Esophagus (tissue), 2 donors: ENCODE measurements at regions not wholly inside any gene's neighbourhood (a gene's known extent, or its start where the extent isn't known, plus 50 kb on each side); places are given as distances from the start of the nearest gene placed in this dataset.

ENCODE experiments used
- H3K27ac ChIP-seq, 2 donors: one replicate each; pipeline ENCODE4 v1.5.1; 2013; ENCODE audit warnings: low read depth in 2 of 2, mild to moderate bottlenecking in 2 of 2, inconsistent platforms in 1 of 2, low read length in 1 of 2, moderate library complexity in 1 of 2
- H3K27me3 ChIP-seq, 2 donors: one replicate each; pipeline ENCODE4 v1.6.1; 2013; ENCODE audit warnings: low read length in 2 of 2, control low read depth in 1 of 2, mild to moderate bottlenecking in 1 of 2; ENCODE audit not compliant: insufficient read depth in 2 of 2, control insufficient read depth in 1 of 2
- H3K36me3 ChIP-seq, 2 donors: one replicate each; pipeline ENCODE4 v1.6.1; 2013; ENCODE audit warnings: low read length in 1 of 2; ENCODE audit not compliant: control insufficient read depth in 2 of 2, insufficient read depth in 2 of 2
- H3K4me1 ChIP-seq, 2 donors: one replicate each; pipeline ENCODE4 v1.6.1; 2013; ENCODE audit warnings: low read length in 1 of 2; ENCODE audit not compliant: control insufficient read depth in 2 of 2, insufficient read depth in 2 of 2
- H3K4me3 ChIP-seq, 2 donors: one replicate each; pipeline ENCODE4 v1.5.1; 2013; ENCODE audit warnings: low read length in 2 of 2, mild to moderate bottlenecking in 2 of 2, low read depth in 1 of 2, moderate library complexity in 1 of 2
- H3K9me3 ChIP-seq, 2 donors: one replicate each; pipeline ENCODE4 v1.6.1; 2013; ENCODE audit warnings: mild to moderate bottlenecking in 2 of 2, low read depth in 1 of 2, low read length in 1 of 2, moderate library complexity in 1 of 2; ENCODE audit not compliant: control insufficient read depth in 2 of 2, insufficient read depth in 1 of 2
- WGBS, 2 donors: extraction: QIAGEN DNeasy Blood & Tissue Kit; methylation state at CpG; one replicate each; pipeline ENCODE4 v1.1.7; 2013; 5-methylcytosine and 5-hydroxymethylcytosine counted together
- donor health status: healthy with polysubstance abuse.
- donor health status: Bipolar disorder and iron deficiency.

- Histone ChIP-seq H3K27ac (no peak overlapping the region), H3K4me3 (no peak overlapping the region), H3K36me3 (no peaks in the 10 kb centered on the region), H3K4me1 (no peaks in the 10 kb centered on the region), H3K9me3 (no peaks in the 10 kb centered on the region), H3K27me3 (no peaks in the 10 kb centered on the region)
- WGBS, 2 donors, result 45% methylated on average over 4 of the region's 4 CpGs
Observed at GRCh38 chr6:142500250-142500786, 198.5 kb downstream of the ADGRG6 start.

GRCh38 chr6:142501795-142502194 lies 200.0 kb downstream of the ADGRG6 start:
- H3K9me3 ChIP-seq, result no peaks in the 10 kb centered on the region
- H3K27ac ChIP-seq, result no peak overlapping the region
- 86 to 93% methylated on average over 3 of the region's 3 CpGs for WGBS, 2 donors
- H3K4me1 ChIP-seq, result no peaks in the 10 kb centered on the region
- H3K36me3 ChIP-seq, result no peaks in the 10 kb centered on the region
- no peak overlapping the region for H3K4me3 ChIP-seq
- no peaks in the 10 kb centered on the region for H3K27me3 ChIP-seq

GRCh38 chr6:142507065-142507464 lies 205.3 kb downstream of the ADGRG6 start:
- Histone ChIP-seq H3K9me3 (no peaks in the 10 kb centered on the region), H3K4me3 (no peak overlapping the region), H3K36me3 (no peaks in the 10 kb centered on the region), H3K4me1 (no peaks in the 10 kb centered on the region), H3K27ac (no peak overlapping the region), H3K27me3 (no peaks in the 10 kb centered on the region)
- WGBS, 2 donors, result 89 to 91% methylated on average over 4 of the region's 4 CpGs

- 62% methylated on average over 3 of the region's 3 CpGs for WGBS, 2 donors
- Histone ChIP-seq H3K9me3 (no peaks in the 10 kb centered on the region), H3K4me1 (no peaks in the 10 kb centered on the region), H3K4me3 (no peak overlapping the region), H3K27ac (no peak overlapping the region), H3K36me3 (no peaks in the 10 kb centered on the region), H3K27me3 (no peaks in the 10 kb centered on the region)
Observed at GRCh38 chr6:142510211-142510610, 208.4 kb downstream of the ADGRG6 start.

- H3K4me1 ChIP-seq, result peaks cover 0 to 3% of the 10 kb centered on the region in 2 donors
- H3K36me3 ChIP-seq, result no peaks in the 10 kb centered on the region
- no peak overlapping the region for H3K4me3 ChIP-seq
- H3K9me3 ChIP-seq, result no peaks in the 10 kb centered on the region
- H3K27ac ChIP-seq, result no peak overlapping the region
- H3K27me3 ChIP-seq, result no peaks in the 10 kb centered on the region
- 67 to 74% methylated on average over 3 of the region's 3 CpGs for WGBS, 2 donors
Observed at GRCh38 chr6:142518126-142518525, 216.3 kb downstream of the ADGRG6 start.

- 47 to 60% methylated on average over 4 of the region's 4 CpGs for WGBS, 2 donors
- no peak overlapping the region for H3K27ac ChIP-seq
Observed at GRCh38 chr6:142518761-142519160, 217.0 kb downstream of the ADGRG6 start.

GRCh38 chr6:142521791-142522190 lies 220.0 kb downstream of the ADGRG6 start:
- H3K27me3 ChIP-seq, result no peaks in the 10 kb centered on the region
- 78 to 81% methylated on average over 2 of the region's 2 CpGs for WGBS, 2 donors
- H3K4me1 ChIP-seq, result peaks cover 0 to 3% of the 10 kb centered on the region in 2 donors
- no peaks in the 10 kb centered on the region for H3K36me3 ChIP-seq
- H3K9me3 ChIP-seq, result no peaks in the 10 kb centered on the region
- no peak overlapping the region for H3K4me3 ChIP-seq
- H3K27ac ChIP-seq, result no peak overlapping the region

More at GRCh38 chr6:142518761-142519160, 217.0 kb downstream of the ADGRG6 start:
- no peaks in the 10 kb centered on the region for H3K27me3 ChIP-seq
- H3K4me1 ChIP-seq, result peaks cover 0 to 3% of the 10 kb centered on the region in 2 donors
- no peak overlapping the region for H3K4me3 ChIP-seq
- no peaks in the 10 kb centered on the region for H3K36me3 ChIP-seq
- H3K9me3 ChIP-seq, result no peaks in the 10 kb centered on the region

GRCh38 chr6:142523515-142524375 lies 221.9 kb downstream of the ADGRG6 start:
- Histone ChIP-seq H3K9me3 (no peaks in the 10 kb centered on the region), H3K4me1 (peaks cover 0 to 3% of the 10 kb centered on the region in 2 donors), H3K27me3 (no peaks in the 10 kb centered on the region), H3K4me3 (no peak overlapping the region), H3K36me3 (no peaks in the 10 kb centered on the region), H3K27ac (no peak overlapping the region)
- 22 to 29% methylated on average over 4 of the region's 4 CpGs for WGBS, 2 donors

GRCh38 chr6:142530566-142530965 lies 228.8 kb downstream of the ADGRG6 start:
- no peaks in the 10 kb centered on the region for H3K36me3 ChIP-seq
- WGBS, 2 donors, result 71 to 82% methylated on average over 3 of the region's 3 CpGs
- no peak overlapping the region for H3K4me3 ChIP-seq

GRCh38 chr6:142531727-142532126 lies 229.9 kb downstream of the ADGRG6 start:
- 85 to 96% methylated on average over 1 of the region's 1 CpG for WGBS, 2 donors
- Histone ChIP-seq H3K9me3 (peaks cover 0 to 3% of the 10 kb centered on the region in 2 donors), H3K4me1 (no peaks in the 10 kb centered on the region), H3K36me3 (no peaks in the 10 kb centered on the region), H3K4me3 (no peak overlapping the region), H3K27me3 (no peaks in the 10 kb centered on the region), H3K27ac (no peak overlapping the region)

More at GRCh38 chr6:142530566-142530965, 228.8 kb downstream of the ADGRG6 start:
- Histone ChIP-seq H3K4me1 (no peaks in the 10 kb centered on the region), H3K27ac (no peak overlapping the region), H3K27me3 (no peaks in the 10 kb centered on the region), H3K9me3 (no peaks in the 10 kb centered on the region)
